ENCODE measurements at regions not wholly inside any gene's neighbourhood (a gene's known extent, or its start where the extent isn't known, plus 50 kb on each side); places are given as distances from the start of the nearest gene placed in this dataset.

- no peak for TF ChIP-seq CTCF (IDR thresholded peaks at IDR 0.05)
- TF ChIP-seq POLR2AphosphoS5 (IDR thresholded peaks at IDR 0.05), result no peak
- no peak for TF ChIP-seq POLR2A (IDR thresholded peaks at IDR 0.05)
Measured at GRCh38 chr3:80350771-80351170, 583.0 kb upstream of the ROBO1 start.

All from suprapubic skin (tissue), 4 donors.